ELR (cell line): ENCODE measurements at regions not wholly inside any gene's neighbourhood (a gene's known extent, or its start where the extent isn't known, plus 50 kb on each side); places are given as distances from the start of the nearest gene placed in this dataset.
"Not testable (repeated sequence)": the region's sequence is repeated elsewhere in the genome, so short reads cannot be mapped to it uniquely, and the experiment has no call there.

Source experiments
- DNase-seq: peaks from one replicate; pipeline ENCODE4 v3.0.0-alpha.2; 2015; ENCODE audit warnings: low read depth

DNA sequence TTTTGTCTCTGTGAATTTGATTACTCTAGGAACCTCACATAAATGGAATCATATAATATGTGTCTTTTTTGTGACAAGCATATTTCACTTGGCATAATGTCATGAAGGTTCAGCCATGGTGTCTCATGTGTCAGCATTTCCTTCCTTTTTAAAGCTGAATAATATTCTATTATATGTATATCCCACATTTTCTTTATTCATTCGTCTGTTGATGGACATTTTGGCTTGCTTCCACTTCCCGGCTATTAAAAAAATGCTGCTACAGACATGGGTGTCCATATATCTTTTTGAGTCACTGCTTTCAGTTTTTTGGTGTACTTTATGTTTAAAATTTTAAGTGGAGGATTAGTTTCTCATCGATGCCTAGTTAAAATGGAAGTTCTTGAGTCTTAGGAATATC, 59.8 kb upstream of the C5orf63 start:
- no peak for DNase-seq

DNA sequence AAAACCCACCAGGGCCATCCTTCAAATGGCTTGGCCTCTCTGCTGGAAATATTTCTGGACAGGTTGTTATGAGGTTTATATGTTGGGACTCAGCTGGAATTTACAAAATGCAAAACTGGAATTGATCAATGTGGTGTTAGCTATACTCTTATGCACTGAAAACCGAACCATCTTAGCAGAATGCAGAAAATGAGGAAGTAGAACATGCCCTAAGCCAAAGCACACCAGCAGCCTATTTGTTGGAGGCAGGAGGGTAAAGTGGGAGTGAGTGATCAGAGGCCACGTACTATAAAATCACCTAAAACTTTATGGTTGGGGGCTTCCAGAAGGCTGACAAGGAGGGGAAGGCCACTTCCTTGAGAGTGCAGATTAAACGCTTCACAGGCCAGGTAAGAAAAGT, 63.6 kb upstream of the C5orf63 start:
- DNase-seq = no peak

- no peak for DNase-seq
Observed at GRCh38 chr5:127143722-127144121, 70.4 kb upstream of the C5orf63 start.

DNA sequence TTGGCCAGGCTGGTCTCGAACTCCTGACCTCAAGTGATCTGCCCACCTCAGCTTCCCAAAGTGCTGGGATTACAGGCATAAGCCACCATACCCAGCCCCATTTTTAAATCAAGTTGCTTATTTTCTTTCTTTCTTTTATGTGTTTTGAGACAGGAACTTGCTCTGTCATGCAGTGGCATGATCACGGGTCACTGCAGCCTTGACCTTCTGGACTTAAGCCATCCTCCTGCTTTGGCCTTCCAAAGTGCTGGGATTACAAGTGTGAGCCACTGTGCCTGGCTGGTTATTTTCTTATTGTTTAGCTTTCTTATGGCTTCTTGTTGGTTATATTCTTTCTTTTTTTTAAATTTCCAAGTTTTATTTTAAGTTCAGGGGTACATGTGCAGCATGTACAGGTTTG, 79.7 kb upstream of the C5orf63 start:
- DNase-seq = no peak

GRCh38 chr5:127153521-127153920, 80.2 kb upstream of the C5orf63 start:
- DNase-seq = no peak

DNA sequence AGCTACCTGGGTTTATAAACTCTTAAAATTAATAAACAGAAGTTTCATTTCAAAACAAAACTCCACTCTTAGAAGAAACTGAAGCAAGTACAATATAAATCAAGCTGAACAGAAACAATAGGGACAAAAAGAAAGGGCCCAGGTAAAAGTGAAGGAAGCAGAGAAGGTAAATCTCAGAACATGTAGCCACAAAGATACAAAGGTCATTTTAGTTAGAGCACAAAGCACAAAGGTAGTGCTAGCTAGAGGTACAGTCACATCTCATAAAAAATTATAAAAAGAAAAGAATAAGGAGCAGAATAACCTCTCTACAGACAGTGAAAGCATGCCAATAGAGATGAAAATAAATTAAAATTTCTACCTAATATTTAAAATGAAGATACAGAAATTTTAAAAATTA, 90.4 kb upstream of the C5orf63 start:
- no peak for DNase-seq

- no peak for DNase-seq
Observed at GRCh38 chr5:127170918-127171600, 97.8 kb upstream of the C5orf63 start.

DNA sequence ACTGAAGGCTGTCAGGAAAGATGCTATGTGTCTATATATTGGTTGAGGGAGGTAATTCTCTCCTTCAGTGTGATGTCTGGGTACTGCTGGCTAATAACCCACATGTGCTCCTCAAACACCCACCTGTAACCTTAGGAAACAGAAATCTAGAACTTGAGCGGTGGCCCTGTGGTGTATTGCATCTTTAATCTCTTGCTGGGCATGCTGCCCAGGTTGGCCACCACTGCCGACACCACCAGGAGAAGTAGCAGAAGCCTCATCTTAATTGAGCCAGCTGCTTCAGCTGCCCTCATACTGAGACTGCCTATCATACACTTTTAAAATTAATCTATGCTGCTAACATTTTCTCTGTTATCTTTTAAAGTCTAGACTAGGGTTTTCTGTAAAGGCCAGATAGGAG, 103.5 kb upstream of the C5orf63 start:
- DNase-seq = no peak

- DNase-seq = not testable (repeated sequence)
Observed at GRCh38 chr5:127182631-127183030, 108.0 kb upstream of the MEGF10 start.

GRCh38 chr5:127183332-127183731, 107.3 kb upstream of the MEGF10 start:
- no peak for DNase-seq

DNA sequence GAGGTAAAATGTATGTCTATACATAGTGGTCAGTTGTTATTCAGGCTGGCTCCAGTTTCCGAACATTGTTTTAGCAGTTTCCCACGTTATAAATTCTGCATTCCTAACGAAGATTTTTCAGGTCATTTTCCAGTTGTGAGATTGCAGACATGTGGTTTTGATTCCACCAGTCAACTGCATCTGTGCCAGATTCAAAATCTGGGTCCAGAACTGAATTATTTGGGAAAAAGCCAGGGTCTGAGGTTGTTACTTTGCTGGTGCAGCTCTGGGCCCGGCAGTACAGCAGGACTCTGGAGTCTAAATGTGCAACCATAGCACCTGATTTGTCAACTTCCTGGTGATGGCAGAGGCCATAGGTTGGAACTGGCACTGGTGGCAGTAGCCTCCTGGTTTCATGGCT, 105.7 kb upstream of the MEGF10 start:
- DNase-seq = no peak

GRCh38 chr5:127186657-127187056, 103.9 kb upstream of the MEGF10 start:
- DNase-seq = peak; percentile 15

DNA sequence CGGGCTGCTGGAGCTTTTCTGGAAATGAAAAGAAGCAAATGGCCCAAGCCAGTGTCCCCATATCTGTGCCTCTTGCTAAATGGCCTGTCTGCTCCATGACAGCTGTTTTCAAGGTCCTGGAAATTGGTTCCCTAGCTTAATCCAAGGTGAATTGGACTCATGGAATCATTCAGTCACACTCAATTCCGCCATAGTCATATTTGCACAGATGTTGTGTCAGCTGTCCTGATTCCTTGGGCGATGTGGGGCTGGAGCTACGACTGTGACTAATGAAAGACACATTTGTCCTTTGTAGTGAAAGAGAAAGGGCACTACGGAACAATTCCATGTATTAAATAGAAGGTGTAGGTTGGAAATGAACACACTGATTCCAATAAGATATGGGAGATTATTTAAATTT, 102.9 kb upstream of the MEGF10 start:
- DNase-seq = peak; percentile 9

- no peak for DNase-seq
Observed at GRCh38 chr5:127192150-127192549, 98.4 kb upstream of the MEGF10 start.

DNA sequence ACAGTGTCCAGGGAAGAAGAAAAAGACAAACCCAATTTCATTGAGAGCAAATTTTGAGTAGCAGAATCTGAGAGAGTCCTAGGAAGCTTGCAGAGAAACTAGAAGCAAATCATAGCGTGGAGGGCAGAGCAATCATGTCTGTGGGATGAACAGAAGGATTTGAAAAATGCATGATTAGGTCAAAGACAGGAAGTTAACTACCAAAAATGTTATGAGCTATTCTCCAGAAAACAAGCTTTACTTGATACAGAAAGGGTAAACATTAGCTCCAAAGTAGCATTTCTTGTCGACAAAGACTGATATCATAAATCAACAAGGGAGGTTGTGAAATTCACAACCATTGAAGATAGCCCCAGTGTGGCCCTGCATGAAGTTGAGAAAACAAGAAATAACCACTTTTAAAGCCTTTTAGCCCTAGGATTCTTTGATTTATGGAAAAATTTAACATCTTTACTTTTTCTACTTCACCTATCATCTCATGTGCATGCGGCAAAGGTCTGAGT, 97.7 kb upstream of the MEGF10 start:
- DNase-seq = no peak

DNA sequence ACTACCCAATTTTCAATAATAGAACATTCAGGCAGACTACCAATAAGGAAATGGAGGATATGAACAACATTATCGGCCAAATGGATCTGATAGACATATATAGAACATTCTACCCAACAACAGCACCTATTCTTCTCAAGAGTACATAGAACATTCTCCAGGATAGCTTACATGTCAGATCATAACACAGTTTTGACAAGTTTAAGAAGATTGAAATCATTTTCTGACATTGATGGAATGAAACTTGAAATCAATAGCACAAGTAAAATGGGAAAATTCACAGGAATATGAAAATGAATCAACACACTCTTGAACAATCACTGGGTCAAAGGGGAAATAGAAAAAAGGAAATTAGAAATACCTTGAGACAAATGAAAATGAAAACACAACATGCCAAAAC, 94.6 kb upstream of the MEGF10 start:
- no peak for DNase-seq

DNA sequence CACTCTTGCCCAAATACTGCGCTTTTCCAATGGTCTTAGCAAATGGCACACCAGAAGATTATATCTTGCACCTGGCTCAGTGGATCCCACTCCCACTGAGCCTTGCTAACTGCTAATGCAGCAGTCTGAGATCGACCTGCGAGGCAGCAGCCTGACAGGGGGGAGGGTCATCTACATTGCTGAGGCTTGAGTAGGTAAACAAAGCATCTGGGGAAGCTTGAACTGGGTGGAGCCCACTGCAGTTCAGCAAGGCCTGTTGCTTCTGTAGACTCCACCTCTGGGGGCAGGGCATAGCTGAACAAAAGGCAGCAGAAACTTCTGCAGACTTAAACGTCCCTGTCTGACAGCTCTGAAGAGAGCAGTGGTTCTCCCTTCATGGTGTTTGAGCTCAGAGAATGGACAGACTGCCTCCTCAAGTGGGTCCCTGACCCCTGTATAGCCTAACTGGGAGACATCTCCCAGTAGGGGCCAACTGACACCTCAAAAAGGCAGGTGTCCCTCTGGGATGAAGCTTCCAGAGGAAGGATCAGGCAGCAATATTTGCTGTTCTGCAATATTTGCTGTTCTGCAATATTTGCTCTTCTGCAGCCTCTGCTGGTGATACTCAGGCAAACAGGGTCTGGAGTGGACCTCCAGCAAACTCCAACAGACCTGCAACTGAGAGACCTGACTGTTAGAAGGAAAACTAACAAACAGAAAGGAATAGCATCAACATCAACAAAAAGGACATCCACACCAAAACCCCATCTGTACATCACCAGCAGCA, 93.0 kb upstream of the MEGF10 start:
- not testable (repeated sequence) for DNase-seq

DNA sequence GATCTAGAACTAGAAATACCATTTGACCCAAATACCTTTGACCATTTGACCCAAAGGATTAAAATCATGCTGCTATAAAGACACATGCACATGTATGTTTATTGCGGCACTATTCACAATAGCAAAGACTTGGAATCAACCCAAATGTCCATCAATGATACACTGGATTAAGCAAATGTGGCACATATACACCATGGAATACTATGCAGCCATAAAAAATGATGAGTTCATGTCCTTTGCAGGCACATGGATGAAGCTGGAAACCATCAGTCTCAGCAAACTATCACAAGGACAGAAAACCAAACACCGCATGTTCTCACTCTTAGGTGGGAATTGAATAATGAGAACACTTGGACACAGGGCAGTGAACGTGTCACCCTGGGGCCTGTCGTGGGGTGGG, 87.9 kb upstream of the MEGF10 start:
- not testable (repeated sequence) for DNase-seq

GRCh38 chr5:127203818-127204217, 86.8 kb upstream of the MEGF10 start:
- peak; percentile 85 for DNase-seq

GRCh38 chr5:127205147-127205546, 85.4 kb upstream of the MEGF10 start:
- DNase-seq = no peak

GRCh38 chr5:127206320-127207113, 84.1 kb upstream of the MEGF10 start:
- DNase-seq = peak; percentile 90

DNA sequence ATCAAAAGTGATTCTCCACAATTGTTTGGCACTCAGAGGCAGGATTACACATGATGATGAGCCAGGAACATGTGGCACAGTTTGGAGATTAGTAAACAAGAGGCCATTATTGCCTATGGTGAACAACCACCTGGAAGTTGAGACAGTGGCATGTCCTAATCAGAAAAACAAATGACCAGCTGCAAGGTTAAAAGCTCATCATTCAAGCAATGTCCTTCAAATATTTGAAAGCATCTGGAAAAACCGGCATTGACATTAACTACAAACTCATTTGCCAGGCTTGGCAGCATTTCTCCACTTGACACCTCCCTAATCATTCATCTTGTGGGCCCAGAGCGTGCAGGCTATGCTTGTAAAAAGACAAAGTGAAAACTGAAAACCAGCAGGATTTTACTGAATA, 80.6 kb upstream of the MEGF10 start:
- DNase-seq = no peak

GRCh38 chr5:127213231-127213630, 77.4 kb upstream of the MEGF10 start:
- no peak for DNase-seq
